ENCODE measurements at regions not wholly inside any gene's neighbourhood (a gene's known extent, or its start where the extent isn't known, plus 50 kb on each side); places are given as distances from the start of the nearest gene placed in this dataset.

DNA sequence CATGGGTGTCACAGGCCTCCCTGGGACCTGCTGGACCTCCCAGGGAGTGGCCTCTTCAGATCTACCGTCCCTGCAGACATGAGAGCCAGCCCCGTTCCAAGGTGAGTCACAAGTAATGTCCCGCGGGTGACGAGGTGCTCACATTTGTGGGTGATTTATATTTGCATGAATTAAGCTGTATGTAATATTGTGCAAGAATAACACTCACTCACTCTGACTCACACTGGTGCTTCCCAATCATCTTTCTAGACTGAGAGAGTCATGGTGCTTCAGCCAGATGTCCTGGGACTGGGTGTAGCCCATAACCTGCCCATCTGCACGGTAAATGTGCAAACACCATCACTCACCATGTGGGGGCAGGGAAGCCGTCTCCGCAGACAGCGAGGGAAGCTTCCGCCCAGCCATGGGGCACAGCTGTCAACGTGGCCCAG lies 347.5 kb upstream of the SALL3 start:
- TF ChIP-seq, protein P1, sequence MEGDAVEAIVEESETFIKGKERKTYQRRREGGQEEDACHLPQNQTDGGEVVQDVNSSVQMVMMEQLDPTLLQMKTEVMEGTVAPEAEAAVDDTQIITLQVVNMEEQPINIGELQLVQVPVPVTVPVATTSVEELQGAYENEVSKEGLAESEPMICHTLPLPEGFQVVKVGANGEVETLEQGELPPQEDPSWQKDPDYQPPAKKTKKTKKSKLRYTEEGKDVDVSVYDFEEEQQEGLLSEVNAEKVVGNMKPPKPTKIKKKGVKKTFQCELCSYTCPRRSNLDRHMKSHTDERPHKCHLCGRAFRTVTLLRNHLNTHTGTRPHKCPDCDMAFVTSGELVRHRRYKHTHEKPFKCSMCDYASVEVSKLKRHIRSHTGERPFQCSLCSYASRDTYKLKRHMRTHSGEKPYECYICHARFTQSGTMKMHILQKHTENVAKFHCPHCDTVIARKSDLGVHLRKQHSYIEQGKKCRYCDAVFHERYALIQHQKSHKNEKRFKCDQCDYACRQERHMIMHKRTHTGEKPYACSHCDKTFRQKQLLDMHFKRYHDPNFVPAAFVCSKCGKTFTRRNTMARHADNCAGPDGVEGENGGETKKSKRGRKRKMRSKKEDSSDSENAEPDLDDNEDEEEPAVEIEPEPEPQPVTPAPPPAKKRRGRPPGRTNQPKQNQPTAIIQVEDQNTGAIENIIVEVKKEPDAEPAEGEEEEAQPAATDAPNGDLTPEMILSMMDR (IDR thresholded peaks at IDR 0.05; ENCODE audit: insufficient read depth, low read length, poor library complexity, severe bottlenecking): no peak
- H3K4me3 ChIP-seq (ENCODE audit: low read depth, low read length): no peak overlapping the region
- H3K36me3 ChIP-seq (ENCODE audit: control insufficient read depth, insufficient read depth, low read length): no peaks in the 10 kb centered on the region
- no peak for DNase-seq (ENCODE audit: low read depth)
- H3K27me3 ChIP-seq (ENCODE audit: control insufficient read depth, insufficient read depth, low read length): no peaks in the 10 kb centered on the region

DNA sequence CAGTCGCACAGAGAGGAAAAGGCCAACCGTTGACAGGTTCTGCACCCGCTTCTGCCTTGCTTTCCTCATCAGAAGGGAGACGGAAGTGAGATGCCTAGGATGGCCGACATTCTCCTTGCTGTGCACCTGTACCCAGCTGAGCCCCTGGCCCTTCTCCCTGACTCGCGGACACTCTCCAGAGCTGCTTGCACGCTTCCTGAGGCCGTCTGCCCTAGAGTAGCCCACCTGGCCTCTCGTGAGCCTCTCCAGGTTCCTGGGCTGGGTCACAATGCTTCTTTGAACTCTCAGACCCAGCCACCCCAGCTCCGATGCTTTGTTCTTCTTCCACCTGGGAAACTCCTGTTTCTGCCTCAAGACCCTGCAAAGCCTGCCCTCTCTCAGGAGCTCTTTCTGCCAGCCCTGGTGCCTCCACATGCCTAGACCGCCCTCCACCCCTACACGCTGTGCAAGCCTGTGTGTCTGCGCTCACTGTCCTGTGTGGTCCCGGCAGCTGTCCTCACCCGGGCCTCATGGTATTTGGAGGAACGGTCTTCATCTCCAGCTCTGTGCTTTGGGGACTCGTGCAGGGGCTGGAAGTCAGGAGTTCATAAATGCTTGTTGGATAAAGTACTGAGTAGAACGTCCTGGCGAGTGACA lies 345.4 kb upstream of the SALL3 start:
- TF ChIP-seq, protein P1 (IDR thresholded peaks at IDR 0.05; ENCODE audit: insufficient read depth, low read length, poor library complexity, severe bottlenecking): no peak
- DNase-seq (ENCODE audit: low read depth): no peak
- H3K4me3 ChIP-seq (ENCODE audit: low read depth, low read length): no peak overlapping the region
- H3K36me3 ChIP-seq (ENCODE audit: control insufficient read depth, insufficient read depth, low read length): no peaks in the 10 kb centered on the region
- no peaks in the 10 kb centered on the region for H3K27me3 ChIP-seq (ENCODE audit: control insufficient read depth, insufficient read depth, low read length)

DNA sequence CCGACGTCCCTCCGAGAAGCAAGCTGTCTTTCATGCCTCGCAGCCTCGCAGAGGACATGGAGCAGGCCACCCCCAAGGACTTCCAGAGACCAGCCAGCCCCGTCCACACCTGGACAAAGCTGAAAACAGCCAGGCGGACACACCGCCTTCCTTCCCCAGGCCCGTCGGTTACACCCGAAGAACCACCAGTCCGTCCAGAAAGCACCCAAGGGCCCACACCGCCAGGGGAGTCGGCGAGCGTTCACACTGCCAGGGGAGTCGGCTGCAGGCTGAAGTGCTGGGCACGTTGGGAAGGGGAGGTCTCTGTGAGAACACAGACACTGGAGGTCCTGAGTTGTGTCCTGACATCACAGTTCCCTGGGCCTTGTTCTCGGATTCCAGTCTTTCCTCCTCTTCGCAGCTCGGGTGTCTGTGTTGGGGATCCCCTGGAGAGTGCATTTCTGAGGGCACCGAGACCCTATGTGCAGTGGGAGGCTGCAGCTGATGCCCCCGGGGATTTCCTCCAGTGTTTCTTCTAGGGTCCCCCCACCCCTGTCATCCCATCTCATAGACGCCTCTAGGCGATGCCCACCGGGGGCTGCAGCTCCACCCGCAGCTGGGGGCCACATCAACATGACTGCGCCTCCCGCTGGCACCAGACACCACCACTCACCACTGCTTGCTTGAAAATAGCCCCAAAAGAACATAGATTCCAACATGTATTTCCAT lies 344.4 kb upstream of the SALL3 start:
- TF ChIP-seq, protein P1 (IDR thresholded peaks at IDR 0.05; ENCODE audit: insufficient read depth, low read length, poor library complexity, severe bottlenecking): no peak
- Histone ChIP-seq H3K36me3 (ENCODE audit: control insufficient read depth, insufficient read depth, low read length) (no peaks in the 10 kb centered on the region), H3K27me3 (ENCODE audit: control insufficient read depth, insufficient read depth, low read length) (no peaks in the 10 kb centered on the region), H3K4me3 (ENCODE audit: low read depth, low read length) (no peak overlapping the region)
- DNase-seq (ENCODE audit: low read depth): no peak

DNA sequence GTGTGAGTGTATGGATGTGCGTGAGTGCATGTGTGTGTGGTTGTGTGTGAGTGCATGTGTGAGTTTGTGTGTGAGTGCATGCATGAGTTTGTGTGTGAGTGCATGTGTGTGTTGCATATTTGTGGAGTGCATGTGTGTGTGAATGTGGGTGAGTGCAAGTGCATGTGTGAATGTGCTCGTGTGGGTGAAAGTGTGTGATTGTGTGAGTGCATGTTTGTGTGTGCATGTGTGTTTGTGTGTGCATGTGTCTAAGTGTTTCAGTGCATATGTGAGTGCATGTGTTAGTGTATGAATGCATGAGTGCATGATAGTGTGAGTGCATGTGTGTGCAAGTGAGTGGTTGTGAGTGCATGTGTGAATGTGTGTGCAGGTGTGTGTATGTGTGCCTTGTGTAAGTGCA lies 343.4 kb upstream of the SALL3 start:
- H3K27me3 ChIP-seq (ENCODE audit: control insufficient read depth, insufficient read depth, low read length): no peaks in the 10 kb centered on the region
- H3K36me3 ChIP-seq (ENCODE audit: control insufficient read depth, insufficient read depth, low read length): no peaks in the 10 kb centered on the region
- no peak overlapping the region for H3K4me3 ChIP-seq (ENCODE audit: low read depth, low read length)
- TF ChIP-seq, protein P1 (IDR thresholded peaks at IDR 0.05; ENCODE audit: insufficient read depth, low read length, poor library complexity, severe bottlenecking): no peak
- DNase-seq (ENCODE audit: low read depth): no peak

DNA sequence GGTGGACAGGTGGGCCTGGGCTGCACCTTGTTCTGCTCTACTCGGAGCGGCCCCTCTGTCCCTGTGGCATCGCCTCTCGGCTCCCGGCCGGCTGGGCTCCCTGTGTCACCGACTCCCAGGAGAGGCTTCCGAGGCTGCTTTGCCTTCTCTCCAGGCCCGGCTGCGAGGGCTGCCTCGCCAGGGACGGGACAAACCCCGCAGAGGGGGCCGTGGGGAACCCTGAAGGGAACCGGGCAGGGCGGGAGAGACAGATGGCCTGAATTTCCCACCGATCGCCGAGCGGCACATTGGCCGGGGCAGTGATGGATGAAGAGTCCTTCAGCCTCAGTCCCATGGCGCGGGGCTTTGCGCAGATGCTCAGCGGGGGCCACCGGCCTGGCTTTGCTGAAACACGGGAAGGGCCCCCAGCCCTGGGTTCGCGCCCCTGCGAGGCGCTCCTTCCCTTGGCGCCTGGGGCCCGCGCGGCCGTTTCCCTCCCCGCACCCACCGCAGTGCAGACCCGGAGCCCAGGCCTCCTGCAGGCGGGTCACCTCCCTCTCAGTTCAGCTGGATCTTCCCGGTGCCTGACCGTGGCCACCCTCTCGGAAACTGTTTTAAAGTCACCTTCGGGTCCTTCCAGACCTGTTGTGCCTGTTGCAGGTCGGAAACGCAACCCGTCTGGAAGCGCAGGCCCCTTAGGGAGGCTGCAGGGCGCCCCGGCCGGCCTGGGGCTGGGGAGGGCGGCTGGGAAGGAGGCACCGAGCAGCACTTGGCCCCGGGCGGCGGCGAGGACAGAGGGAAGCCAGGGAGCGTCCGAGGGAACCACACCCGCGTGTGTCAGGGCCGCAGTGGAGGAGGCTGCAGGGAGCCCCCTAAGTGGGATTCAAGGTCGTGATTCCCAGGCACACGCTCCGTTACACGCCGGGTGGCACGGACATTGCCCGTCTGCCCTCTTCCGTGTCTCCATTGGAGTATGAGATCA lies 341.9 kb upstream of the SALL3 start:
- no peak overlapping the region for H3K4me3 ChIP-seq (ENCODE audit: low read depth, low read length)
- TF ChIP-seq, protein P1 (IDR thresholded peaks at IDR 0.05; ENCODE audit: insufficient read depth, low read length, poor library complexity, severe bottlenecking): no peak
- DNase-seq (ENCODE audit: low read depth): no peak
- no peaks in the 10 kb centered on the region for H3K27me3 ChIP-seq (ENCODE audit: control insufficient read depth, insufficient read depth, low read length)
- no peaks in the 10 kb centered on the region for H3K36me3 ChIP-seq (ENCODE audit: control insufficient read depth, insufficient read depth, low read length)
